ENCODE measurements at regions not wholly inside any gene's neighbourhood (a gene's known extent, or its start where the extent isn't known, plus 50 kb on each side); places are given as distances from the start of the nearest gene placed in this dataset.

DNA sequence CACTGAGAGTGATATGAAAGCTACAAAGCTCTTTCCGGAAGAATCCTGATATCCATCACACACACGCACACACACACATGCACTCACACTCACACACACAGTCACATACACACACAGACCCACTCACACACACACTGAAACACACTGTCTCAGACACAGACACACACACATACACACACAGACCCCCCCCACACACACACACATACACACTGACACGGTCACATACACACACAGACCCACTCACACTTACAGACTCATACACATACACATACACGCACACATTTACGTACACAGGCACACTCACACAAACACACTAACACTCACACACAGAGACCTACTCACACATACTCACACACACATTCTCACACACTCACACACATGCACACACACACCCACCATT, 58.6 kb downstream of the LIG4 start:
- no peak for DNase-seq (ENCODE audit: low read depth, low spot score)

DNA sequence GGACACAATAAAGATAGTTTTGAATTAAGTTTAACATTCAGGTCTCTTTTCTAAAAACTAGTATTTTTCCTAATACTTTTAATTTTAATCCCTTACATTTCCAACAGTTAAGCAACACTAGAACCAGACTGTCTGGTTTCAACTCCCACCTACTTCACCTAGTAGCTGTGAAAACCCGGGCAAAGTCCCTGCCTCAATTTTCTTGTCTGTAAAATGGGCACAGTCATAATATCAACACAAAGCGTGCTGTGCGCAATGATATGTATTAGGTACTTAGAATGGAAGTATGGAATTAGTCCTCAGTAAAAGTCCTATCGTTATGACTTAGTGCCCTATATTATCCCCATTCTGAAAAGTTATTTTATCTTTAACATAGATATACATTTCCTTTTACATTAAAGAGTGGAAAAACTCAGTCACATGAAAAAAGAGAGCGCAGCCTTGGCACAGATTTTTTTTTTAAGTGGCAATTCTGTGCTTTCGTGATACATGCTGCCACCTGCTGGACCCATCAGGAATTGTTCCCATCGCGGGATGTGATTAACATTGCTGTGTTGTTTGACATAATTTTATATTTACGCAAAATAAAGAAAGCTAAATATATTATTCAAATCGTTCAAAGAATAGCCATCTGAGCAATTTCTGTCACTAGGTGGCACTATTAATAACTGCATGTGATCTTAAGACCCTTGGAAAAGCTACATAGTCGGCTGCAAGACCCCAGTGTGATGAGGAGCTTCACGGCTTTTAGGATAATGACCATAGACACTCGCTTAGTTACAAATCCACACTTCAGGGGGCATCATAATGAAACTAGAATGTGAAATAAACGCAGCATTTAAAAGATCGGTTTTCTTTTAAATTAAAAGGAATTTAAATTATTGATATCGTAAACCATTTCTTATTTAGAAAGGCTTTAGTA, 59.9 kb downstream of the LIG4 start:
- no peak for DNase-seq (ENCODE audit: low read depth, low spot score)

DNA sequence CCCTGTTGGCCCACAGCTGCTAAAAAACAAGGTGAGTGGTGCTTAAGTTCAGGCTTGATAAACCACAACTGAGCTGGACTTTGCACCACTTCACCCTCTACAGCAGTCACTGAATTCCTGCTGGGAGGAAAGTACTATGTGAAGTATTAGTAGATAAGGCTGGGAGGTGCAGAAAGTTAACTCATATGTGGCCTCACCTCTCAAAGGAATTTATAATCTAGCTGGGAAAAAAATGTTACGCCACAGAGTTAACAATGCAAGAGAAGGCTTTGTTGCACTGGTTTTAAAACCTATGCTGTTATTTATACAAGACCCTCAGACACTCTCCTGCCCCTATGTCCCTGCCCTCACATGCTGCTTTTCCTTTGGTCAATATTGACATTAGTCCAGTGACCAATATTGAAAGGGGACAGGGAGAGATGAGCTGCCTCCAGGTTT, 60.9 kb downstream of the LIG4 start:
- no peak for DNase-seq (ENCODE audit: low read depth, low spot score)

DNA sequence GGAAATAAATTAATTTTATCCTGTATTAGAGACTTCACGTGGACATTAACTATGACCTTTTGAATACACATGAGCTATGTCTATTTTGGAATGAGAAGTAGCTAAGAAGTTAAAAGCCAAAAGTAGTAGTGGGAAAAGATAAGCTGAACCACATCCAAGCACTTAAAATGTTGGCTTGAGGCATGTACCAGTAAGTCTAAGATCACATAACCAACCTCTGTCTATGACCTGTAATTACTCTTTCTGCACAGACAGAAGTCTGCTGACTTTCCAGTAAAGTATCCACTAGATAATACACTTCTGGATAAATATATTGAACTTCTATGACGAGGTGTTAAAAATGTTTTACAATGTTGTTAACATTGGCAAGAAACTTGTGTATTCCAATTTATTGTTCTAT, 68.7 kb downstream of the LIG4 start:
- no peak for DNase-seq (ENCODE audit: low read depth, low spot score)

DNA sequence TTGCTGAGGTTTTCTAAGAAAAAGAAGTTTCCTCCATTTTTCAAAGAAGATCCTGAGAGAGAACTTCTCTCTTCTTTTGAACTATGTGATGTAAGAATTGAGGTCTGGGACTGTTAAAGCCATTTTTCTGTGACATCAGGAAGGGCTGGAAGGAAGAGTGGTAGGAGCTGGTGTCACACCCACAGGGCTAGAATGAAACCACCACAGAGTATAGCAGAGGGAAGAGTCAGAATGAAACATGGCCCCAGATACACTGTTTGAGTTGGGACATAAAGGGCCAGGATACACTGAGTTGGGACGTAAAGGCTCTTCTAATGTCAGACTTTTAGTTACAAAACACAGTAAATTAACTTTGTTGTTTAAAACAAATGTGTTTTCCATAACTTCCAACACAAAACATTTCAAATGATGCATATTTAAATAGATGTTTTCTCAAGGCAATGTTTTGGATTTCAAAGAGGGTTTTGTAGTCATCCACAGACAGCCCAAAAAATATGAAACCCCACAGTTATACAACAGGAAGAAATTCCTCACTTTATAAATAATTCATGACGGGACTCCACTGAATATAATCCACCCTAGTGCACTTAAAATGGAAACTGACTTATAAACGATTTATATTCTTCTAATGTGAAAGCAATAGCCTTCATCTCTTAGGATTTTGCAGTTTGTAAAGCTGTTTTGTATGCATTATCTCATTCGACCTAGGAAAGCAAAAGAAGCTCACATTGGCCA, 72.5 kb downstream of the LIG4 start:
- no peak for DNase-seq (ENCODE audit: low read depth, low spot score)

DNA sequence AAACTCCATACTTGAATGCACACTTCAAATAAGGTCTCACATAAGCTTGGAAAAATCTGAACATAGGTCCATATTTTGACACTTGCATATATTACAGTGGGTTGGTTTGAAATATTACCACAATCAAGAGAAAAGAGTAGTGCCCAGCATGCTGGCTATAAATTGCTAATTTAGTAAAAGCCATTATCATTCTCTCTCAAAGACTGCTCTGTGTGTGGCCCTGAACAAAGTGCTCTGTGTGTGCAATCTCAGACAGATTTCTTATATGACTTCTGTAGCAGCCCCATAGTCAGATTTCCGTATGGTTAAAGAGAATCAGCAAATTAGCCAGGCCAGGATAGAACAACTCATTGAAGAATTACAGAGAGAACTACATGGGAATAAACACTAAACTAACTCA, 78.2 kb downstream of the LIG4 start:
- no peak for DNase-seq (ENCODE audit: low read depth, low spot score)

DNA sequence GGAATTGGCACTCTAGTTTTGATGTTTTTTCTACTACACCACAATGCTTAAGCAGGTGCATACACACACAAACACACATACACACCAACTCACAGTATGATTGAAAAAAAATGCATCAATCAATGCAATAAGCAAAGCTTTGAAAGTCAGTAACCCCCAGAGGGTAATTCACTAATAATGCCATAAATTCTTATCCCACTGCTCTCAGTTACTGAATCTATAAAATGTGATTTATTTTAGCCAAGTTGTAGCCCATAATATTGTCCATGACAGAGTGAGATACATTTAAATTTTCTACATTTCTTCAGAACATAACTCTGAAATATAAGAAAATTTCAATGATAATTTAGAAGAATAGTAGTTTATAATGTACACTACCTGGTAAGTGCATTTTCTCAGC, 87.9 kb downstream of the LIG4 start:
- no peak for DNase-seq (ENCODE audit: low read depth, low spot score)

DNA sequence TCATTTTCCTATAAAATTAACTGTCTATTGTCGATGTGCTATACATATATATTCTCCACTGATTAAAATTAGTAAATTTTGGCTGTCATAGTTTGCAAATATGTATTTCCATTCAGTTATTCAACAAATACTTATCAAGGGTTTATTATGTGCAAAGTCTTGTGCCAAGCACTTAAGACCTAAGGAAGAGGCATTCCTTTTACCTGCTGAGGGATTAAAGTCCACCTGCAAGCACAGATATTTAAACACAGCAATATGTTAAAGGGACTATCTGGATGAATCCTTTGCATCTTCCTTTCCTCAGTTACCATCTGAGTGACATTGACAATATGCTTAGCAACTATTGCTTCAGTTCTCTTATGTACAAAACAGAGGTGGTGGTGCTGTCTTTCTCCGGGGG, 89.3 kb downstream of the LIG4 start:
- DNase-seq (ENCODE audit: low read depth, low spot score), result no peak

DNA sequence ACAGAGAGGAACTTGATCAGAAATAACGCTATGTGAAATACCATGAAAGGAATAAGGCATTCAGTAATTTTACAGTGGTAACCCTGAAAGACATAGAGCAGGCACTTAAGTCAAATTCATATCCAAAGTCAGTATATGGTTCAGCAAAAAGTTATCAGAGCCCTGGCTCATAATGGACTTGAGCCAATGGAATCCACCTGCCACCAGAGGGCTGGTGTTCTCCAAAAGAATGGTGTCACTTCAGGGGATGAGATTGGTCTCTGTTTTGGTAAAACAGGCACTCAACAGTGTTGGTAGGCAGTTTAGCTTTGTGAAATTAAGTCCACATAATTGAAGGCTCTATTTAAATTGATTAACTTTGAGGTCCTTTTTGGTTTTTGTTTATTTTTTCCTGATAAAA, 93.9 kb downstream of the LIG4 start:
- no peak for DNase-seq (ENCODE audit: low read depth, low spot score)

DNA sequence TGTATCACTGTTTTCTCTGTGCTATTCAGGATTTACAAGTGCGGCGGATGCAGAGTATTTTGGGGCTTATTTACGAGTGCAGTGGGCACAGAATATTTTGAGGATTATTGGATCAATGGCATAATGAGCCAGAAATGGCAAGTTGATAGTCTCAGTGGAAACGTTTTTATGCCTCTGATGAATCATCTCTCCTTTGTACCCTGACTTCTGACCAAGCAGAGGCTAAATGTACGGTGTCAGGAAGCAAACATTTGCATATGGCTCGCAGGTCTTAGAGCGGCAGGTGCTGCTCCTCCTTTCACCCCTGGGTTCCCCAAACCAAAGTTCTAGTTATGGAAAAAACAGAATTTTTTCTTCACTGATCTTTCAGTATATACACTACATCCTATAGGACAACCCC, 94.5 kb downstream of the LIG4 start:
- DNase-seq (ENCODE audit: low read depth, low spot score), result no peak

DNA sequence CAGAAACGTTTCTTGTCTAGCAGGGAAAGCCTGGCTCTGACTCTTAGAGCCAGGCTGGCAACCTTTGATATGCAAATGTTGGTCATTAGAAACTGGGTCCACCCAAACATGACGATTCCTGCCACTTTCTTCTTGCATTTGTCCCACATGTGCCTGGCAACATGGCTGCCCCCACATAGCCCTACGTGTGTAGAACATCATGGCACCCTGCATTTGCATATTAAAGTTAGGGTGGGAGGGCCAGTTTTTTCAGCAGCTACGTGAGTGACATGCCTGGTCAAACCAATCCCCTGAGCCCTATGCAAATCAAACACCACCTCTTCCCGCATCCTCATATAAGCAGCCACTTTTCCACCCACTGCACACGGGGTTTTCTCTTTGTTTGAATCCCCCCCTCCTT, 95.0 kb downstream of the LIG4 start:
- no peak for DNase-seq (ENCODE audit: low read depth, low spot score)

DNA sequence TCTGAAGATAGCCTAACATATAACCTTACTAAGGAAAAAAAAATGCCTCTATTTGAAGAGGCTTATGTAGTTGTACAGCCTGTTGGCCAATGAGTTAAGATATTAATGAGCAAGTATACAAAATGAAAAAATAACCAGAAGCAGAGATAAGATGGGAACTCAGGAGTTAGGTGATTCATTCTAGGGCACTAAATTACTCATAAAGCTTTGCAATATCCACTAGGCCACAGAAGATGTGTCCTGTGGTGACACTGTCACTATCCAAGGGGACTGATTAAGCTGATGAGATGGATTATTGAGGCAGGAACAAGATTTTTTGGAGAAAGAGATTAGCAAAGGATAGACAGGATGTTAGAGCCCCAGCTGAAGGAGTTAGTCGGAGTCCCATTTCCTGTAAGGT, 99.6 kb downstream of the LIG4 start:
- no peak for DNase-seq (ENCODE audit: low read depth, low spot score)

DNA sequence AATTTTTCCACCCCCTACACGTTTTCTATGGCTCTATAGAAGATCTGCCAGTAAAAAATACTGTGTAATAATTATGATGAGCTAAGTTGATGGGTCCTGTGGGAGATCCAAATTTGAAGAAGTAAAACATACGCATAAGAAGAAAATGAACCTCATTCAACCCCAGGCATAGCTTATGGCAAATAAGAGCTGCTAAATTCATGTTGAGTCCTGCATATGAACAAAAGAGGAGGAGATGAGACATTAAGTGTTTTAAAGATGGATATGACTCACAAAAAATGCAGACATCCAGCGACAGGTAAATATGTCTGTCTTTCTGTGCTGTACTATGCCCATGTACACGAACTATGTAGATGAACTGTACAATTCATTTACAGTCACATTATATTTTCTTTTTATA, 101.9 kb downstream of the LIG4 start:
- no peak for DNase-seq (ENCODE audit: low read depth, low spot score)

DNA sequence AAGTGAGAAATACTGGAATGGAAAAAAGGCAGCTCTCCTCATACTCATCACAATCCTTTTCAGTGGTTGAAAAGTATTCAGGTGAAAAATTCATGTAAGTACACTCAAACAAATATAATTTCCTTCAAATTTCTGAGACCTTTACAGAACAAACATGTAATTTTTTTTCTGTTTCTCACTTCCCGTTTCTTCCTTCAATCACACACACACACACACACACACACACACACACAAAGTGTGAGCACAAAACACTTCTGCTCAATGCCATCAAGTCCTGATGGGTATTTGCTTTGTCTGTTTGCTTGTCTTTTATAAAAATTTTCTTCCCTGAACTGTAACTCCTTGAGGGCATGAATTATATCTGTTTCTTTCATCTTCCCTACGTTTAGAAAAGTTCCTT, 110.6 kb downstream of the LIG4 start:
- DNase-seq (ENCODE audit: low read depth, low spot score), result no peak

DNA sequence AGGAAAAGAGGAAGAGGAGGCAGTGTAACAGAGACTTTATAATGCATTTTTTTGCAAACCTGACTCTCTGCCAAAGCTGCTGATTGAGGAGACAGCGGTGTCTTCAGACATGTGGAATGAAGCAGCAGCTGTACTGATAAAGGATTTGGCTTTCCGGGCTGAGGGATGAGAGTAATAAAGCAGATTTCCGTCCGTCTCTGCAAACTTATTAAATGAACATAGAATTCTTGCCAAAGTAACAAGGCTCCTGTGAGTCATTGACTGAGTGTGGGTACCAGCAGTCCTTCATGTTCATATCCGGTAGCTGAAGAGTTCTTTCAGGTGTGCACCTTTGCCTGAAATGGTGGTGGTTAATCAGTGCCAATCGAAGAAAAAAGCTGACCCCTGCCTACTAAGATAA, 112.6 kb downstream of the LIG4 start:
- no peak for DNase-seq (ENCODE audit: low read depth, low spot score)

DNA sequence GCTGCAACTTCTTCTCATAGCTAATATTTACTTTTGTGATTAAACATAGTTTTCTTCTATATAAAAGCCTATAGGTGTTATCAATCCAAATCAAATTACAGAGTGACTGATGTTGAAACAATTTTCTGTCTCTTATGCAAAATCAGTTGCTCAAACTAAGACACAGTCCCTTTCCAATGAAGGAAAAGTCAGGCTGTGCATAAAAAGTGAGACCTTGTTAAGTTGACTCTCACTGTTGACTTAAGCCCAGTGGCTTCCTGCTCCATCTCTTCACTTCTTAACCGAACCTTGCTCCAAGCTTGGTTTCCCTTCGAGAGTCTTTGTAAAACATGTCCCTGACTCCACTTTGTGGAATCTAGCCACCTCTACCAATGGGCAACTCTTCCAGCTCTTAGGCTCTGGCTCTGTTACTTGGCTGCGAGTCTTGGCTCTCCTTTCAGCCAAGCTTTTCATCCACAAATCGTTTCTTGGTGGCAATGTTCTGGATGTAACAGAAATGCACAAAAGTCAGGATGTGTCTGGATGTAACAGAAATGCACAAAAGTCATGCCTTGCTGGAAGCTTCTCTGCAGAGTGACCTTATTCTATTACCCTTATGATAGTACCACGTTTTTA, 118.9 kb downstream of the LIG4 start:
- DNase-seq (ENCODE audit: low read depth, low spot score), result no peak

DNA sequence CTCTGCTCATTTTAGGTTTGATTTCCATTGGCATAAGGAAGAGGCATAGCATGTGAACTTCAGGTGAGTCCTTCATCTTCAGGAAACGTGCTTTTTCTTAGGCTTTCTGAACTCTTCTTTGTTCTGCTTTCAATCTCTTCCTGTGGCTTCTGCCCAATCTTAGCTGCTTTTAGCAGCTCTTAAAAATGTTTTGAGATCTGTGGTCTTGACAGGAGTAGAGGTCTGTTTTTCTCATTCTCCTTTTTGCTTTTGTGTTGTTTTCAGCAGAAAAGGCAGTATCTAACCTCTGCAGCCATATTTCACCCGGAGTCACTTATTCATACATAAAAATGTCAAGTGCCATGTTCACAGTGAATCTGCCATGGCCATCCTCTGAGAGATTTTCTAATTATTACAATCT, 120.3 kb downstream of the LIG4 start:
- no peak for DNase-seq (ENCODE audit: low read depth, low spot score)

DNA sequence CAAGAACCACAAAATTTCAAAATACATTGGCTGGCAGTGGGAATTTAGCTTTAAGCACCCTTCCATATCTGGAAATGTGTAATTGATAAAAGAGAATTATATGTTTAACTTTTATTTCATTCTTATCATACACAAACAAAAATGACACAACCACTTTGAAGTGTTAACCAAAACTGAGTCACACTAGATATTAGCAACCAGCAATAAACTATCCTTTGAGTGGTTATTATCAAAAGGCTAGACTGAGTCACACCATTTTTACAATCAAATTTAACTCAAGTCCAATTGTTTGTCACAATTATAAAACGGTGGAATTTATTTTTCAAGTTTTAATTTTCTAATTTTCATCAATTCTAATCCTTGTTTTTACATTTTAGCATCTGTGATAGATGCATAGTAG, 121.7 kb downstream of the LIG4 start:
- DNase-seq (ENCODE audit: low read depth, low spot score), result no peak

DNA sequence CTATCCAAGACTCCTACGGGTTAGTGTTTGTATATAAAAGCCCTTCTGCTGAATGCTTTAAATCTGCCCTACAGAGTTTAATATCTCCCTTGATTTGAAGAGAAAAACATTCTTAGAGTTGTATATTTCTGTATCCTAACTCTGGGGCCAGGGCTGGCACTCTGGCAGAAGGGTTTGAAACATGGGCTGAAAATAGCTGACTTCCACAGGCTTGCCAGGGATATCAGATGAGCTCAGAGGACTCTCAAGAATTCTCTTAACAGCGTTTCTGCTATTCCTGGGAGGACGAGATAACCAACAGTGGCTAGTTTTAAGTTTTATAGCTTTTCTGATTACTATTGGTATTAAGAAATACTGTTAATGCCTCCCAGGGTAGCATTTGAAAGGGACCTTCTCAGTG, 127.5 kb downstream of the LIG4 start:
- DNase-seq (ENCODE audit: low read depth, low spot score), result no peak

DNA sequence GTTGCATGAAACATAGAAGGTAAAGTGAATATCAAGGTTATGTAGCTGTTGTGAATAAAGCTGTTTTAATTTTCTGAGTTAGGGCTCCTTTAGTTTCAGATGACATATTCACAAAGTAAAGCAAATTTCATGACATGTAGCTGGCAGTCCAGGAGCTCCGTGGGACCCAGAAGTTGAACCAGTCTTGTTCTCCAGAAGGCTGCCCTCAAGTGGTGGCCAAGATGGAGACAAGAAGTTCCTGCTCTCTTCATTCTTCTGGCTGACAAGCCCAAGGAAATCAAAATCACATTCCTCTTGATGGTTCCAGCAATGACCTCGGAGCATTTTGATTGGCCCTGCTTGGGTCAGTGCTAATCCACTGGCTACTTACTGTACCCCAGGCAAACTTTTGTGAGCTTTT, 128.7 kb downstream of the LIG4 start:
- DNase-seq (ENCODE audit: low read depth, low spot score), result no peak

DNA sequence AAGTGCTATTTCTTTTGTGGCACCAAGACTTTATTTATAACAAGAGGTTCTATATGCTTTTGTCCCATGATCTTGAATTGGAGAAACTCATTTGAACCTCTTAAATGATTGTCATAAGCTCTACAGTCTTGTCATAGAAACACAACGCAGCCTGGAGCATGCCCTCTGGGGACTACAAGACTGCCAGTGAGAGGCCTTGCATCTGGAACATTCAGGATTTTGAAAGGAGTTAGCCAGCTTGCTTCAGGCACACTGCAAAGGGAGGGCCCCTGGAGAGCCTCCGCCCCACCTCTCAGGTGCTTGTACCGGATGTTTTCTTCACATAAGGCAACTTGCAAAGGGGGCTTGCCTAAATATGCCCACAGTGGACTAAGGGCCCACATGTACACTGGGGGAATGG, 130.5 kb downstream of the LIG4 start:
- DNase-seq (ENCODE audit: low read depth, low spot score), result no peak

DNA sequence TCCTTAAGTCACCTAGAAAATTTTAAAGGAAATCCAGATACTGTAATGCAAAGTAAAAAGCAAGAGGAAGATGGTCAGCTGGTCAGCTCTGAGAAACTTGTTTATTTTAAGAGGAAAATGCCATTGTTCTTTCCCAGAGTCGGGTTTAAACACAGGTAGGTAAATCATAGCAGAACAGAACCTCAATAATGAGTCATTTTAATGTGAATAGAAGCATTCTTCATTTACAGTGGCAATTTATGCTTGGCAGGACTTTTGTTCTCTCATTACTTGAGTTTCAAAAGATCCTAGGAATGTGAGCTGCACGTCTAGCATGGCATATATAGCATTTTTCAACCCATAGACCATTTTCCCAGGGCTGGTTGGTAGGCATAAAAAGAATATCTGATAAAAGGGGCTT, 132.3 kb downstream of the LIG4 start:
- DNase-seq (ENCODE audit: low read depth, low spot score), result no peak

DNA sequence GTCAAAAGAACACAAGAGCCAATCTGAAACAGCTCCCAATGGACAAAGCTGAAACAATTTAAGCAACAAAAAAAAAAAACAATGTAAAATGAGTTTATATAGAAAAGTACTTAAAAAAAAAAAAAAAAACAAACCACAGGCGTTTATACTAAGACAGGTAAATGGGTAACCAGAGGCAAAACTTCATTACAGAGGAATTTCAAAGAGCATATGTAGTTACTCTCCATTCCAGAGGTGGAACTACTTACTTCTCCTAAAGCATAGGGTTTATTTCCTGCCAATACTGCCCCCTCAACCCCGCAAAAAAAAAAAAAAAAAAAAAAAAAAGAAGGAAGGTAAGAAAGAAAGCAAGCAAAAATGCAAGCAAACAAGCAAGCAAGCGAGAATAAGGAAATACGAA, 132.9 kb downstream of the LIG4 start:
- DNase-seq (ENCODE audit: low read depth, low spot score), result no peak

All from pulmonary artery endothelial cell (primary cell).